ENCODE measurements at regions not wholly inside any gene's neighbourhood (a gene's known extent, or its start where the extent isn't known, plus 50 kb on each side); places are given as distances from the start of the nearest gene placed in this dataset.

- no peak for DNase-seq
Observed at GRCh38 chr5:6194261-6194875, 184.0 kb downstream of the MED10 start.

GRCh38 chr5:6193310-6193709 lies 185.0 kb downstream of the MED10 start:
- DNase-seq: no peak

GRCh38 chr5:6190838-6191237 lies 187.5 kb downstream of the MED10 start:
- no peak for DNase-seq

- DNase-seq: no peak
Observed at GRCh38 chr5:6188976-6189375, 189.4 kb downstream of the MED10 start.

- DNase-seq: no peak
Observed at GRCh38 chr5:6188344-6188743, 190.0 kb downstream of the MED10 start.

DNA sequence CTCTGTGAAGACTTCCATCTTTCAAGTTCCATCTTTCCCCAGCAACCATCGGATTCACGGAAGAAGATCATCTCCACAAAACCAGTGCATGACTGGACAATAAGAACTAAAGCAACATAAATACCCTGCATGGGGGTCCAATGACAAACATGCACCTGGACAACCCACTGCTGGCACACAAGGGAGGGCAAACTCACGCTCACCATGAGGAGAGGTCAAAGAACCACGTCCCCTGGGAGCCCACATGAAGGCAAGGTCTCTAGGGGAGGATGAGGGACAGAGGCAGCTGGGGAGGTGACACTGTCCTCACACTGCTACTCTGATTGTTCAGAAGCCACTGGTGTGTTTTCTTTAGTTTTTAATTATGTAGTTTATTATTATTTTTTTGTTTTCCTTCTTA lies 190.8 kb downstream of the MED10 start:
- no peak for DNase-seq

- DNase-seq: no peak
Observed at GRCh38 chr5:6185574-6185973, 192.8 kb downstream of the MED10 start.

GRCh38 chr5:6184481-6184880 lies 193.9 kb downstream of the MED10 start:
- no peak for DNase-seq

DNA sequence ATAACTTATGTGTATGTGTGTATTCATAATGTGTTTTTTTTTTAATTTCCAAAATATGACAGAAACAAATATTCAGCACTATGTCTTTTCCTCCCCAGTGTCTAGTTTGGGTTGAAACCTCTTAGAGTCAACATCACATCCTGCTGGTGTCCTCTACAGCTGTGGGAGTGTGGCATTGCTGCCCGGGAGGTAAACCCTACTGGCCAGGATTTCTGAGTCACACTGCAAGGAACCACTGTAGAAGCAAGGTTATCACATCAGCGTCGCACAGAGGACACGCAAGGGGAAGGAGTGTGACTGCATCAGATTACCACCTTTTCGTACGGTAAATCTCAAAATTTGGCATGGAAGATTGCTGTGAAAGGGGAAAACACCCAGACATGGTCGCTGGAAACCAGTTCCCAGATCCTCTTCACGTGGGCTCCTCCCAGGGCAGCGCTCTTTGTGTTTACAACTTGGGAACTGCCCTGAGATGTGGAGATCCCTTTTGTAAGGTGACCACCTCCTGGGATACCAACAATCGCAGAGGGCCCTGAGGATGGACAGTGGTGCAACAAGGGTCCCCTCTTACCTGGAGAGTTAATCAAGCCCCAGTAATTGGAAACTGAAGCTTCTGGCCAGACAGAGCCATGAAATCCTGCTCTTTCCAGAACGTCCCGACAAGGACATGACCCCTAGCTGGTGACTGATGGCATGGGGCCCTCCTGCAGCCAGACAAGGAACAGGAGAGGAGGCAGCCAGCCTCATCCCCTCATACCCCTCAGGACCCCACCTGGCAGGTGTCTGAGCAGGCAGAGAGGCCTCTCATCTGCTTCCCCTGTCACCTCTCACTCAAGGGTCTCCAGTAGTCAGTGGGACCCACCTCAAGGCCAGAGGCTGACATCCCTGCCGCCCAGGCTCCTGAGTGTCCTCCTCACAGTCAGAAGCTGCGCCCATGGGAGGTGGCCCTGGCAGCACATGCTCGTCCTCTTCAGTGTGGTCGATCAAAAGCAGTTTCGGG lies 194.7 kb downstream of the MED10 start:
- no peak for DNase-seq

DNA sequence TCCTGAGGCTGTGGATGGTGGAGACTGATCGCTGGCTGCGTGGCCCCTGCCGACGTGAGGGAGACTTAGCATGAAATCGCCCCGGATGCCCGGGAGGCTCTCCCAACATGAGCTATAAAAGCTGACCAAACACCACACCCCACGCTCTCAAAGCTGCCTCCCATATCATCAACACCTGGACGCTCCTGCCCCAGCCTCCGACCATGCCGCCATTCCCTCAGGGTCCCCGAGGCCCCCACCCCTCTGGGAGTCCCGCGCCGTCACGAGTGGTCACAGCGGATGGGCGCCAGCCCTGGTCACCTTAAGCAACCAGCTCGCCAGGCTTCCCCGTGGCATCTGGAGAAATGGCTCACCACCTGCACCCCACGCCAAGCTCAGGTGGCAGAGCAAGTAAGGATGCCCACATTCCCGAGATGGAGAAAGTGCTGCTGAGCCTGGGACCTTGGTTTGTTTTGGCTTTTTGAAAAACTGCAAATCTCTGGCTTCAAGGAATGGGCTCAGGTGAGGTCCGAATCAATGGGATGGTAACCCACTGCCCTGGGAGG lies 196.0 kb downstream of the MED10 start:
- no peak for DNase-seq

DNA sequence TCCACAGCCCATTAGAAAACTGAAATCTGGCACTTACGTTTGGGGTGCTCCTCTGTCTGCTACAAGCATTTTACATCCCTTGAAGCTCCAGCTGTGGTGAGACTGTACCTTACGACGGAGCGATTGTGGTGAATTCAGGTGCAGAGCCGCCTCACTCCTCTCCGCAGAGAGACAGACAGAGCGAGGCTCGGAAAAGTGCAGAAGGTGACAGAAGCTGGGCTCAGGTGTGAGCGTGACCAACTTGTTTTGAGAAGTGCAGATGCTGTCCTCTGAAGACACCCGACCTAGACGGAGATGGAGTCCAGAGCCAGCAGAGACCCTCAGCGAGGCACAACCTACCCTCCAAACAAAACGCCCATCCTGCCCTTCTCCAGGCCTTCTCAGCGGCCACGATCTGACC lies 196.5 kb downstream of the MED10 start:
- DNase-seq: no peak

DNA sequence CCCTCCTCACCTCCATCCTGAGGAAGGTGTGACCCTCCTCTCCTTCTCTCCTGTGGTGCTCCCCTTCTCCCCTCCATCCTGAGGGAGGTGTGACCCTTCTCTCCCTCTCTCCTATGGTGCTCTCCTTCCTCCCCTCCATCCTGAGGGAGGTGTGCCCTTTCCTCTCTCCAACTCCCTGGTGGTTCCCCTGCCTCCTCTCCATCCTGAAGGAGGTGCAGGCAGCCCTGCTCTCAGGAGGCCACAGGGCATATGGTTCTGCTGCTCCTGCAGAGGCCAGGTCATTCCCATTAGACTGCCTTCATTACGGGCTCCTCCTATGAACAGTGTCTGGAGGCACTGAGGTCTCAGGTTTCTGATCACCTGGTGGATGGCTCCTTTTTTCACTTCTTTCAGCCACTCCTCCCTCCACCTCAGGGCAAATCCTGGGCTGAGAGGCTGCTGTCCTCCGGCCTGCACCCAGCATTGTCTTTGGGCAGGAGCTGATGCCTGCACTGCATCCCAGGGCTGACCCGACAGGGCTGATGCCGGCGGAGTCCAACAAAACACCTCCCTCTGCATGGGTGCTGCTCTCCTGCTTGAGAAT lies 197.1 kb downstream of the MED10 start:
- DNase-seq: no peak

DNA sequence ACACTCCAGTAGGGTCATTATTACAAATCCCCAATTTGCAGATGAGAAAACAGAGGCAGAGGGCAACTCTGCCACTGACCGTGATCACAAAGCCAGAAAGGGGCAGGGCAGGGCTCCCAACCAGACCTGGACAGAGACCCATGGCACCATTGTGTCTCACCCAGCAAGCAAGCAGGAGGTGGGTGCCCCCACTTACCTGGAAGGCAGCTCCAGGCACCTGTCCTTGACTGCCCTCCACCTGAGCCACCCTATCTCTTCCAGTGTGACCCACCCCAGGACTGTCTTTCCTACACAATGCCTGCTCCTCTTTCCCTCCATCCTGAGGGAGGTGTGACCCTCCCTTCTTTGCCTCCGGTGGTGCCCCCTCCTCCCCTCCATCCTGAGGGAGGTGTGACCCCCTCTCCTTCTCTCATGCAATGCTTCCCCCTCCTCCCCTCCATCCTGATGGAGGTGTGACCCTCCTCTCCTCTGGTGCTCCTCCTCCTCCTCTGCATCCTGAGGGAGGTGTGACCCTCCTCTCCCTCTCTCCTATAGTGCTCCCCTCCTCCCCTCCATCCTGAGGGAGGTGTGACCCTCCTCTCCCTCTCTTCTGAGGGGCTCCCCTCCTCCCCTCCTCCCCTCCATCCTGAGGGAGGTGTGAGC lies 198.0 kb downstream of the MED10 start:
- no peak for DNase-seq

DNA sequence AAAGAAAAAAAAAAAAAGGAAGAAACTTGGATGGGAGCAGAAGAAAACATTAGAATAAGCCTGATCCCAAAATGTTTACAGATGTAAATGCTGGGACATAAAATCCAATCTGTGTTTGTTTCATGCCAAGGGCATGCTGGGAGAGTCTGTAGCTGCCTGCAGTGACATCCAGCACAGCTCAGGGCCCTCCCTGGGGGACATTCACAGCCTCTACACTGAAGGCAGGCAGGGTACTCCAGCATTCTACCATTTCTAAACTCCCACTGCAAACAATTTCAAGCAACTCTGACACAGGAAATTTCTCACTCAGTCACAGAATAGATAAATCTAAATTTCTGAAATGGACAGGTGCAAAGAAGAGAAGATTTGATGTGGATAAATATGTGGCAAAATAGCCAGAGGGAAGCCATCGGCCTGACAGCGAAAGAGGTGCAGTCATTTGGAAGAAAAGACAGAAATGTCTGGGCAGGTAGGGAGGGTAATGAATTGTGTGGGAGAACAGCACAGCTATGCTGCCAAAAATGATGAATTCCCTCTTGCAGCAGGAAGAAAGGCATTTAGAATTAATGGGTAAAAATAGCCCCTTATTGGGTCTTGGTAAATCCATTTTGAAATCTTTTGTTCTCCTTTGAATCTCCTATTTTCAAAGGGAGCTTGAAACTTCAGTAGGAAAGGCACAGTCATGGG lies 199.4 kb downstream of the MED10 start:
- DNase-seq: no peak

- DNase-seq: no peak
Observed at GRCh38 chr5:6177926-6178325, 200.4 kb downstream of the MED10 start.

GRCh38 chr5:6176102-6176693 lies 202.1 kb downstream of the MED10 start:
- no peak for DNase-seq

DNA sequence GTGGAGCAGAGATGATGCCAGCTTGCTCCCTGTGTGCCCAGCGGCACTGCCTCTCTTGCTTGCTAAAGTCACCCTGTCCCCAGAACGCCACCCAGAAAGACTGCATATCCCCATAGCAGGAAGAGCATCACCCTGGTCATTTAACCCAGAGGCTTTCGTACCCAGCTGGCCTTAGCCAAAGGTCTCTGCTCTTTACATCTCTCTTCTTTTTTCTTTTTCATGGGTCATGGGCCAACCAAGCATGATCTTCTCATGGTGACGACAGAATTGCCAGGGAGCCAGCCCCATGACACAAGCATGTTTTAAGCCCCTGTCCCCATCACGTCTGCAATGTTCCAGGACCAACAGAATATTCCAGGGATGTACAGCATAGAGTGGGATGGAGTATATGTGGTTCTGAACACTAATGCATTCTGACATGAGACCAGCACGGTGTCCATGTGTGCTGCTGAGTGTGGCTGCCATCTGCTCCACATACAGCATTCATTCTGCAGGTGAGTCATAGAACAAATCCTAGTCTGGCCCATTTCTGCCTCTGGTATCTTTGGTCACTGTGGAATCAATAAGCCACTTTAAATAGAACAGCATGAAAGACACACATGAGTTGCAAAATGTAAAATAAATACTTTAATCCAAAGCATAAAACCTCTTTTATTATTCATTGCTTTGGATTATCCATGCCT lies 203.0 kb downstream of the MED10 start:
- no peak for DNase-seq

DNA sequence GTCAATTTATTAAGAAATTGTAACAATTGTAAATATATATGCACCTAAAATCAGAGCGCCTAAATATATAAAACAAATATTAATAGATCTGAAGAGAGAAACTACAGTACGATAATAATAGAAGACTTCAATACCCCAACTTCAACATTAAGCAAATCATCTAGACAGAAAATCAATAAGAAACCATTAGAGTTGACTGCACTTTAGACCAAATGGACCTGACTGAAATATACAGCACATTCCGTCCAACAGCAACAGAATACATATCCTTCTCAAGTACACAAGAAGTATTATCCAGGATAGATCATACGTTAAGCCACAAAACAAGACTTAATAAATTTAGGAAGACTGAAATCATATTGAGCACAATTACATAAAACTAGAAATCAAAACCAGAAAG lies 208.7 kb downstream of the MED10 start:
- DNase-seq: no peak

DNA sequence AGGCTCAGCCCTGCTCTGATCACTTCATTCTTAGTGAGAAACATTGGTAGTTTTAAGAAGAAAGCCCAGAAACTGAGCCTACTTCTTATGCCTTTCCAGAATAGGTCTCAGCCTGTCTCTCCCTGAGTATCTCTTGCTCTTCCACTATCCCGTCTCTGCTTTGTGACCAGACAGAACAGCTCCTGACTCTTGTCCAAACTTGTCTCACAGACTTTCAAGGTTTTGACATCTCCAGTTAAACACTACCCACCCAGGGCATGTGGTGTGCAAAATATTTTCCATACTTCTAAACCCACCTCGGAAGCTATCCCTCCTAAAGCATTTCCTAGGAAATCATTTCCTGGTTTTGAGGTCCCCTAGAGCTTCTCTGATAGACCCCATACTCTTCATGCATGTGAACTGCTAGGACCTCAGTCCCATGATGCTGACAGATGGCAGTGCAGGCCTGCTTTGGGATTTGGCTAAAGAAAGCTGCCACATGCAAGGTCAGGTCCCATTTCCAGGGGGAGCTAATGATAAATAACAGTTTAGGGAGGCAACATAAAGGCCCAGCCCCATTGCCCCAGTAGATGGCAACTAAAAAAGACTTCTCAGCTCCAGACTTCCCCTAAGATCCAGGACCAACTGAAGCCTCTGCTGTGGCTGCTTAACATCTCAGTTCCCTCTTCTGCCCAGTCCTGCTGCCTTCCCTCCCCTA lies 211.5 kb downstream of the MED10 start:
- DNase-seq: no peak

DNA sequence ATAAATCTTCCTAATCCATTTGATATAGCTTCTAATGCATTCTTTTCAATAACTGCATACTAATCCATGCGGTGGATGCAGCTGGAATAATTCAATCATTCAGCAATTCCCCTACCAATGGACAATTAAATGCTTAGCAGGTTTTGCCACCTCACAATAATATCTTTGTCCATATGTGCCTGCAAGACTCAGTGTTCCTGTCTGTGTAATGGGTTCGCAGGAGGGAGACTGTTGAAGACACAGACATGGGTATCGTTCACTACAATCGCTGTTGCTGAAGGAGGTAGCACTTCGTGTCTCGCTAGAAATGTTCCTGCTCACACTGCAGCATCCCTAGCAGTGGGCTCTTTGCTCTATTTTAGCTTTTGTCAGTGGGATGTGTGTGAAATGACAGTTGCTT lies 214.4 kb downstream of the MED10 start:
- no peak for DNase-seq

- no peak for DNase-seq
Observed at GRCh38 chr5:6162175-6162574, 216.2 kb downstream of the MED10 start.

Measured in CD4-positive, alpha-beta T cell treated with Interleukin-10 for 1 hour (primary cell).